ENCODE measurements at regions not wholly inside any gene's neighbourhood (a gene's known extent, or its start where the extent isn't known, plus 50 kb on each side); places are given as distances from the start of the nearest gene placed in this dataset.
"Not testable (repeated sequence)": the region's sequence is repeated elsewhere in the genome, so short reads cannot be mapped to it uniquely, and the experiment has no call there.

GRCh38 chr4:77464100-77464499, 141.5 kb upstream of the CXCL13 start:
- not testable (repeated sequence) for TF ChIP-seq EZH2 (IDR thresholded peaks at IDR 0.05; ENCODE audit: insufficient read depth, poor library complexity, severe bottlenecking); EZH2phosphoT487 (IDR thresholded peaks at IDR 0.05; ENCODE audit: insufficient read depth, low read depth)

Measured in GM23248 (cell line).